ENCODE measurements at regions not wholly inside any gene's neighbourhood (a gene's known extent, or its start where the extent isn't known, plus 50 kb on each side); places are given as distances from the start of the nearest gene placed in this dataset.
"Not testable (repeated sequence)": the region's sequence is repeated elsewhere in the genome, so short reads cannot be mapped to it uniquely, and the experiment has no call there.

DNA sequence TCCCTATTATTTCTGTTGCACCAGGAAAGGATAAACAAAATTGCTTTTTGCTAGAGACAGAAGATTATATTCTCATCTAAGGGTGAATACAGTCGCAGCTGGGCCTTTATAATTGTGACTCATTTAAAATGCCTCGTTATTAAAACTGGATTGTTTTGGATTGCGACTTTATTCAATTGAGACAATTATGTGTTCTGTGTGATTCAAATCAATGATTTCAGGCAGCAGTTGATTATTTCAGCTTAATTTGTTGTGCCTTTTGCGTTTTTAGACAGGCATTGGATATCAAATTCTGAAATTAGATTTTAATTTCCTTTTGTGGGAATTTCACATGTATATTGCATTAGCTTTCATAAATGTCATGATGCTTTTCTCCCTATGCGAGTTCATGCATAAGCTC, 778.1 kb upstream of the SOX11 start:
- Histone ChIP-seq H3K4me3 (ENCODE audit: low read depth, low read length) (no peak overlapping the region), H3K27me3 (ENCODE audit: insufficient read depth, low read depth, severe bottlenecking) (no peaks in the 10 kb centered on the region), H3K9me3 (ENCODE audit: severe bottlenecking) (no peaks in the 10 kb centered on the region), H3K36me3 (no peaks in the 10 kb centered on the region), H3K27ac (no peak overlapping the region)
- no peak for DNase-seq
- TF ChIP-seq, protein P1, sequence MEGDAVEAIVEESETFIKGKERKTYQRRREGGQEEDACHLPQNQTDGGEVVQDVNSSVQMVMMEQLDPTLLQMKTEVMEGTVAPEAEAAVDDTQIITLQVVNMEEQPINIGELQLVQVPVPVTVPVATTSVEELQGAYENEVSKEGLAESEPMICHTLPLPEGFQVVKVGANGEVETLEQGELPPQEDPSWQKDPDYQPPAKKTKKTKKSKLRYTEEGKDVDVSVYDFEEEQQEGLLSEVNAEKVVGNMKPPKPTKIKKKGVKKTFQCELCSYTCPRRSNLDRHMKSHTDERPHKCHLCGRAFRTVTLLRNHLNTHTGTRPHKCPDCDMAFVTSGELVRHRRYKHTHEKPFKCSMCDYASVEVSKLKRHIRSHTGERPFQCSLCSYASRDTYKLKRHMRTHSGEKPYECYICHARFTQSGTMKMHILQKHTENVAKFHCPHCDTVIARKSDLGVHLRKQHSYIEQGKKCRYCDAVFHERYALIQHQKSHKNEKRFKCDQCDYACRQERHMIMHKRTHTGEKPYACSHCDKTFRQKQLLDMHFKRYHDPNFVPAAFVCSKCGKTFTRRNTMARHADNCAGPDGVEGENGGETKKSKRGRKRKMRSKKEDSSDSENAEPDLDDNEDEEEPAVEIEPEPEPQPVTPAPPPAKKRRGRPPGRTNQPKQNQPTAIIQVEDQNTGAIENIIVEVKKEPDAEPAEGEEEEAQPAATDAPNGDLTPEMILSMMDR (IDR thresholded peaks at IDR 0.05; ENCODE audit: low read depth, low read length), result no peak

DNA sequence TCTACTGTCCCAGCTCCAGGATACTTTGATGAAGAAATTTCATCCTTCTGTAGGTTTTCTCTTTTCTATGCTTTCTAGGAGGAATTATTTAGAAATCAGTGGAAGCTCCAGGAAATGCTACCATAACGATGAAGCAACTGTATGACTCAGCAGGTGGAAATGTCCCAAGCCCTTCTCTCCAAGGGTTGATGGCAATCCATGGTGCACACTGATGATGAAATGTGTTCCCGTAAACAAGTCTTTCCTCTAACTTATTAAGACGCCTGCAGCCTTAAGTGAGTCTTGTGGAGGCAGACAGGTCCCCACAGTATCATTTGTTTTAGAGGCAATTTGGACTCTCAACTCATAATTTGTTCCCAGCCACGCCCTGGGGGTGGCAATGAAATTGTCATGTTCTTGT, 777.6 kb upstream of the SOX11 start:
- no peak for DNase-seq
- no peaks in the 10 kb centered on the region for H3K36me3 ChIP-seq
- H3K27ac ChIP-seq, result no peak overlapping the region
- no peaks in the 10 kb centered on the region for H3K9me3 ChIP-seq (ENCODE audit: severe bottlenecking)
- TF ChIP-seq, protein P1 (IDR thresholded peaks at IDR 0.05; ENCODE audit: low read depth, low read length), result no peak
- H3K4me3 ChIP-seq (ENCODE audit: low read depth, low read length), result no peak overlapping the region
- no peaks in the 10 kb centered on the region for H3K27me3 ChIP-seq (ENCODE audit: insufficient read depth, low read depth, severe bottlenecking)

DNA sequence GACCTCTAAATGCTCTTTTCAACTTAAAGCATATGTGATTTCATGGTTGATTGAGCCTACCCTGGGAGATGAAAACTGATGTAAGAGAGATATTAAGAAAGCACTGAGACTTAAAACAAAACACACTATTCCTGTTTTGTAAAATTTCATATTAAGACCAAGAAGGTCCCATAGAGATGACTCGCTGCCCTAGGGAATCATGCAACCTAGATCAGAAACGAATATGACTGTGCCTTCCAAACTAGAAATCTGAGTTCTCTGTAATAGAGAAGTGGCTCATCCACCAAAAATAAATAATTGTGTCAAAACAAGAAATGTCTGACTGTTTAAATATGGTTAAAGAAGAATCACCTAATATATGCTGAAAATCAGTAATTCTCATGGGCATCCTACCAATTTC, 776.8 kb upstream of the SOX11 start:
- no peak for DNase-seq
- no peaks in the 10 kb centered on the region for H3K27me3 ChIP-seq (ENCODE audit: insufficient read depth, low read depth, severe bottlenecking)
- TF ChIP-seq, protein P1 (IDR thresholded peaks at IDR 0.05; ENCODE audit: low read depth, low read length), result no peak
- H3K9me3 ChIP-seq (ENCODE audit: severe bottlenecking), result no peaks in the 10 kb centered on the region
- no peak overlapping the region for H3K27ac ChIP-seq
- H3K4me3 ChIP-seq (ENCODE audit: low read depth, low read length), result no peak overlapping the region
- H3K36me3 ChIP-seq, result no peaks in the 10 kb centered on the region

DNA sequence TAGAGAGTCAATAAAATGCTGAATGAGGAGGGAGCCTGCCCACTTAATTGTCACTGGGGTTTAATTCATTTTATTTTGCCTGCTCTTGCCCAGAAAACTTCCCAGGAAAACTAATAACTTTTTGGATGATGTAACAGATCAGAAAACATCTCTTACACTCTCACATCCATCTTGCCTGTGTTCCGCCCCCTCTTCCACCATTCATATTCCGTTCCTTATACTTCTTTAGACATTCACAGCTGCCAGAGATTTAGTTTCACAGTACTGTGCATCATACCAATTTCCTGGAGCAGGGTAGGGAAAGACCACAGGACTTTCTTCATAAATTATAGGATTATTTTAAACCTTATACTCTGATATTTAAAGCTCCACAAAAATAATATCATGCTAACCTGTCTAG, 776.1 kb upstream of the SOX11 start:
- Histone ChIP-seq H3K27me3 (ENCODE audit: insufficient read depth, low read depth, severe bottlenecking) (no peaks in the 10 kb centered on the region), H3K36me3 (no peaks in the 10 kb centered on the region)
- DNase-seq, result no peak

DNA sequence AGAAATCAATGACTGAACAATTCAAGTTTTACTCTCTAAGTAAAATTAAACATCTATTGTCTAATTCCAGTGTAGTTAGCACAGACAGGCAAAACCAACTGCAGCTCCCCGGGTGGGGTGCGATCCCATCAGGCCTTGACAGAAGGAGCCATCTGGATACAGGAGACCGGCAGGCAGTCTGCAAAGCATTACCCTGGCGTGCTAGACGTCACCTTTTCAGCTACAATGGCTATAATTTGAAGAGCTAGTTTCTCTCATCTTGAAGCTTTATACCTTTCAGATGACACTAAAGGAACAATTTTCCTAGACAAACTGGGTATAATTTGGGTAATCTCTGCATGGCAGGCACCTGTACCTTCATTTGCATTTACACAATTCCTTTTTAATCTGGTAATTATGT, 761.5 kb upstream of the SOX11 start:
- Histone ChIP-seq H3K27me3 (ENCODE audit: insufficient read depth, low read depth, severe bottlenecking) (no peaks in the 10 kb centered on the region), H3K36me3 (no peaks in the 10 kb centered on the region), H3K27ac (no peak overlapping the region; the same call in 1 of the 2 replicates), H3K4me3 (ENCODE audit: low read depth, low read length) (no peak overlapping the region), H3K9me3 (ENCODE audit: severe bottlenecking) (no peaks in the 10 kb centered on the region)
- TF ChIP-seq, protein P1 (IDR thresholded peaks at IDR 0.05; ENCODE audit: low read depth, low read length), result no peak
- DNase-seq, result peak; percentile 62

More for the DNA sequence above, 776.1 kb upstream of the SOX11 start:
- Histone ChIP-seq H3K27ac (no peak overlapping the region), H3K9me3 (ENCODE audit: severe bottlenecking) (no peaks in the 10 kb centered on the region), H3K4me3 (ENCODE audit: low read depth, low read length) (no peak overlapping the region)
- TF ChIP-seq, protein P1 (IDR thresholded peaks at IDR 0.05; ENCODE audit: low read depth, low read length), result no peak

DNA sequence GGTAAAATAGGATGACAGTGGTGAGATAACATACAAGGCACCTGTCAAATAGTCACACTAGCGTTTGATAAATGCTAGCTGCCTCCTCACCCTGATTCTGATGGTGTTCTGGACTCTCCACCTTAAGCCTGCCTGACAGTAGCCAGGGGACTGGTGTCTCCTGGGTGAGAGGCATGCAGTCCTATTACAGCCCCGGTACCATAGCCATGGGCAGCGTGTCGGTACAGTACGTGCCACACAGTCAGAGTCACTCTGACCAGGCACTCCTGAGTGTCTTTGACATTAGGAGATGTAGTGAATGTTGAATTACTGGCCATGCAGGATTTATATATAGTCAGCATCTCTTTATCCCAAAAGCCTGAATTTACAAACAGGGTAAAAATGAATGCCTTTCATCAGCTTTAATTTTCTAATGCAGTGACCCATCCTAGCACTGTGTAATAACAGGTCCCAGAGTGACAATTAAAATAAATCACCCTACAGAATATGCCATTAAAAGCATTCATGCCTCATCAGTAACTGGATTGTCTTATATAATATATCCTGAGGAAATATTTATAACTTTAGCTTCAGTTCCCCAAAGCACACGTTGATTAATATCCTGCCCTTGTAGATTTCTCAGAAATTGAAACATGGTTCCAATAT, 760.3 kb upstream of the SOX11 start:
- no peaks in the 10 kb centered on the region for H3K27me3 ChIP-seq (ENCODE audit: insufficient read depth, low read depth, severe bottlenecking)
- H3K9me3 ChIP-seq (ENCODE audit: severe bottlenecking), result no peaks in the 10 kb centered on the region
- TF ChIP-seq, protein P1 (IDR thresholded peaks at IDR 0.05; ENCODE audit: low read depth, low read length), result no peak
- no peak overlapping the region for H3K27ac ChIP-seq
- no peak for DNase-seq
- no peak overlapping the region for H3K4me3 ChIP-seq (ENCODE audit: low read depth, low read length)
- H3K36me3 ChIP-seq, result no peaks in the 10 kb centered on the region

DNA sequence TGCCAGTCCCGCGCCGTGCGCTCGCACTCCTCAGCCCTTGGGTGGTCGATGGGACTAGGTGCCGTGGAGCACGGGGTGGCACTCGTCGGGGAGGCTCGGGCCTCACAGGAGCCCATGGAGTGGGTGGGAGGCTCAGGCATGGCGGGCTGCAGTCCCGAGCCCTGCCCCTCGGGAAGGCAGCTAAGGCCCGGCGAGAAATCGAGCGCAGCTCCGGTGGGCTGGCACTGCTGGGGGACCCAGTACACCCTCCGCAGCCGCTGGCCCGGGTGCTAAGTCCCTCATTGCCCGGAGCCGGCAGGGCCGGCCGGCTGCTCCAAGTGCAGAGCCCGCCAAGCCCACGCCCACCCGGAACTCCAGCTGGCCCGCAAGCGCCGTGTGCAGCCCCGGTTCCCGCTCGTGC, 756.9 kb upstream of the SOX11 start:
- H3K27ac ChIP-seq; H3K27me3 ChIP-seq (ENCODE audit: insufficient read depth, low read depth, severe bottlenecking); H3K36me3 ChIP-seq; H3K4me3 ChIP-seq (ENCODE audit: low read depth, low read length); DNase-seq; H3K9me3 ChIP-seq (ENCODE audit: severe bottlenecking): not testable (repeated sequence)

Data from WERI-Rb-1 (cell line).